SK-N-SH treated with all-trans-retinoic acid at 6 μM for 48 hours (cell line): ENCODE measurements at regions not wholly inside any gene's neighbourhood (a gene's known extent, or its start where the extent isn't known, plus 50 kb on each side); places are given as distances from the start of the nearest gene placed in this dataset.

Source experiments
- ARNTL ChIP-seq: fragments of 450-650 bp; formaldehyde crosslinking; IDR thresholded peaks from 2 replicates; pipeline ENCODE4 v1.5.0; 2020; ENCODE audit warnings: low read depth, mild to moderate bottlenecking, moderate library complexity, borderline replicate concordance
- CSRNP3 ChIP-seq: fragments of 250-450 bp; sonication (Bioruptor Pico); IDR thresholded peaks from 2 replicates; pipeline ENCODE4 v1.5.1; 2021; ENCODE audit warnings: mild to moderate bottlenecking, moderate library complexity
- PATZ1 ChIP-seq: fragments of 250-450 bp; sonication (Bioruptor Pico); IDR thresholded peaks from 2 replicates; pipeline ENCODE4 v1.8.0; 2020; ENCODE audit warnings: mild to moderate bottlenecking, moderate library complexity, borderline replicate concordance
- ZFP3 ChIP-seq: fragments of 250-450 bp; sonication (Bioruptor Pico); IDR thresholded peaks from 2 replicates; pipeline ENCODE4 v1.5.0; 2020; ENCODE audit warnings: mild to moderate bottlenecking, moderate library complexity
- ZNF8 ChIP-seq: fragments of 450-650 bp; formaldehyde crosslinking; IDR thresholded peaks from 2 replicates; pipeline ENCODE4 v1.5.0; 2020; ENCODE audit warnings: mild to moderate bottlenecking, moderate library complexity

GRCh38 chr6:76382201-76382600 is 309.7 kb upstream of the IMPG1 start:
- TF ChIP-seq ARNTL (no peak), PATZ1 (no peak), CSRNP3 (CRISPR knock-in tag) (no peak), ZFP3 (CRISPR knock-in tag) (no peak), ZNF8 (CRISPR knock-in tag) (no peak)
